ENCODE measurements at regions not wholly inside any gene's neighbourhood (a gene's known extent, or its start where the extent isn't known, plus 50 kb on each side); places are given as distances from the start of the nearest gene placed in this dataset.

- H3K27ac ChIP-seq (ENCODE audit: low read length), result no peak overlapping the region
- H3K9ac ChIP-seq (ENCODE audit: low read depth, low read length), result no peak overlapping the region
- DNase-seq (no peak), ATAC-seq (ENCODE audit: insufficient read depth, low read depth) (peak; percentile 56; the same call in 1 of the 3 replicates)
- no peaks in the 10 kb centered on the region for H3K79me2 ChIP-seq (ENCODE audit: insufficient read depth, low read length)
- no peaks in the 10 kb centered on the region for H4K20me1 ChIP-seq (ENCODE audit: insufficient read depth, low read length)
- TF ChIP-seq EZH2 (IDR thresholded peaks at IDR 0.05; ENCODE audit: borderline replicate concordance, low read depth, low read length, severe bottlenecking), result no peak
- TF ChIP-seq CTCF (IDR thresholded peaks at IDR 0.05; ENCODE audit: borderline replicate concordance, extremely low read depth, low read length, poor library complexity, severe bottlenecking), result peak; percentile 59
- no peaks in the 10 kb centered on the region for H3K4me1 ChIP-seq (ENCODE audit: insufficient read depth, low read length)
- H3K36me3 ChIP-seq (ENCODE audit: insufficient read depth, low read length), result no peaks in the 10 kb centered on the region
- no peak overlapping the region for H2AFZ ChIP-seq (ENCODE audit: low read depth, low read length)
- no peak overlapping the region for H3K4me2 ChIP-seq (ENCODE audit: insufficient read depth, low read length)
- no peaks in the 10 kb centered on the region for H3K9me3 ChIP-seq (ENCODE audit: insufficient read depth, low read length, severe bottlenecking)
- no peak overlapping the region for H3K4me3 ChIP-seq (ENCODE audit: low read depth in 1 of 2, low read length in 2 of 2)
- H3K27me3 ChIP-seq (ENCODE audit: insufficient read depth, low read length, poor library complexity), result peaks cover 14% of the 10 kb centered on the region
Observed at GRCh38 chr6:148250975-148251685, 91.5 kb upstream of the SASH1 start.

GRCh38 chr6:148251891-148252290, 90.7 kb upstream of the SASH1 start:
- no peak for ATAC-seq (ENCODE audit: insufficient read depth, low read depth)
- H3K79me2 ChIP-seq (ENCODE audit: insufficient read depth, low read length), result no peaks in the 10 kb centered on the region
- H3K36me3 ChIP-seq (ENCODE audit: insufficient read depth, low read length), result no peaks in the 10 kb centered on the region
- peaks cover 11% of the 10 kb centered on the region for H3K27me3 ChIP-seq (ENCODE audit: insufficient read depth, low read length, poor library complexity)
- H2AFZ ChIP-seq (ENCODE audit: low read depth, low read length), result no peak overlapping the region
- H4K20me1 ChIP-seq (ENCODE audit: insufficient read depth, low read length), result no peaks in the 10 kb centered on the region
- TF ChIP-seq EZH2 (IDR thresholded peaks at IDR 0.05; ENCODE audit: borderline replicate concordance, low read depth, low read length, severe bottlenecking), result no peak
- TF ChIP-seq CTCF (IDR thresholded peaks at IDR 0.05; ENCODE audit: borderline replicate concordance, extremely low read depth, low read length, poor library complexity, severe bottlenecking), result no peak
- no peak for DNase-seq
- no peak overlapping the region for H3K4me3 ChIP-seq (ENCODE audit: low read depth in 1 of 2, low read length in 2 of 2)
- H3K9ac ChIP-seq (ENCODE audit: low read depth, low read length), result no peak overlapping the region
- H3K4me1 ChIP-seq (ENCODE audit: insufficient read depth, low read length), result no peaks in the 10 kb centered on the region
- H3K4me2 ChIP-seq (ENCODE audit: insufficient read depth, low read length), result no peak overlapping the region
- no peaks in the 10 kb centered on the region for H3K9me3 ChIP-seq (ENCODE audit: insufficient read depth, low read length, severe bottlenecking)
- H3K27ac ChIP-seq (ENCODE audit: low read length), result no peak overlapping the region

GRCh38 chr6:148257810-148258209, 84.8 kb upstream of the SASH1 start:
- H3K9me3 ChIP-seq (ENCODE audit: insufficient read depth, low read length, severe bottlenecking), result no peaks in the 10 kb centered on the region
- no peak overlapping the region for H3K27ac ChIP-seq (ENCODE audit: low read length)
- H3K4me2 ChIP-seq (ENCODE audit: insufficient read depth, low read length), result no peak overlapping the region
- no peak for ATAC-seq (ENCODE audit: insufficient read depth, low read depth)
- H3K79me2 ChIP-seq (ENCODE audit: insufficient read depth, low read length), result no peaks in the 10 kb centered on the region
- H2AFZ ChIP-seq (ENCODE audit: low read depth, low read length), result no peak overlapping the region
- H3K4me1 ChIP-seq (ENCODE audit: insufficient read depth, low read length), result no peaks in the 10 kb centered on the region
- no peaks in the 10 kb centered on the region for H4K20me1 ChIP-seq (ENCODE audit: insufficient read depth, low read length)
- DNase-seq, result no peak
- H3K9ac ChIP-seq (ENCODE audit: low read depth, low read length), result no peak overlapping the region
- TF ChIP-seq CTCF (IDR thresholded peaks at IDR 0.05; ENCODE audit: borderline replicate concordance, extremely low read depth, low read length, poor library complexity, severe bottlenecking), result no peak
- no peak for TF ChIP-seq EZH2 (IDR thresholded peaks at IDR 0.05; ENCODE audit: borderline replicate concordance, low read depth, low read length, severe bottlenecking)
- H3K4me3 ChIP-seq (ENCODE audit: low read depth in 1 of 2, low read length in 2 of 2), result no peak overlapping the region
- no peaks in the 10 kb centered on the region for H3K36me3 ChIP-seq (ENCODE audit: insufficient read depth, low read length)
- no peaks in the 10 kb centered on the region for H3K27me3 ChIP-seq (ENCODE audit: insufficient read depth, low read length, poor library complexity)
